Esophagus squamous epithelium (tissue), 5 donors: ENCODE measurements at regions not wholly inside any gene's neighbourhood (a gene's known extent, or its start where the extent isn't known, plus 50 kb on each side); places are given as distances from the start of the nearest gene placed in this dataset.

ENCODE experiments used
- DNase-seq: peaks from one replicate; lab custom pipeline; 2025; lab: John Stamatoyannopoulos, UW
- H3K27ac ChIP-seq, 4 donors: fragments of 200-600 bp; sonication (generic); one replicate each; pipeline ENCODE4 v1.5.1; 2016 to 2019; ENCODE audit warnings: mild to moderate bottlenecking in 1 of 4
- H3K27me3 ChIP-seq, 4 donors: fragments of 200-600 bp; sonication (generic); 1 replicate in 3 of 4; 2 replicates in 1 of 4; pipeline versions ENCODE4 v1.5.1 to v1.6.0; 2017 to 2021; ENCODE audit warnings: antibody characterized with exemption in 1 of 4
- H3K36me3 ChIP-seq, 3 donors: fragments of 200-600 bp; sonication (generic); one replicate each; pipeline ENCODE4 v1.5.1; 2016 to 2019
- H3K4me1 ChIP-seq, 3 donors: fragments of 200-600 bp; sonication (generic); one replicate each; pipeline ENCODE4 v1.5.1; 2017 to 2019
- H3K4me3 ChIP-seq, 4 donors: fragments of 200-600 bp; sonication (generic); 1 replicate in 3 of 4; 2 replicates in 1 of 4; pipeline ENCODE4 v1.5.1; 2016 to 2019; ENCODE audit warnings: mild to moderate bottlenecking in 2 of 4, moderate library complexity in 1 of 4
- H3K9me3 ChIP-seq, 3 donors: fragments of 200-600 bp; sonication (generic); one replicate each; pipeline ENCODE4 v1.5.1; 2016 to 2019
- POLR2A ChIP-seq, 4 donors: fragments of 450-650 bp; IDR thresholded peaks; one replicate each; pipeline ENCODE4 v1.6.1; 2017; ENCODE audit warnings: antibody characterized with exemption in 4 of 4, mild to moderate bottlenecking in 4 of 4, moderate library complexity in 3 of 4
- WGBS, 2 donors: methylation state at CpG; one replicate each; pipeline ENCODE4 v1.1.5; 2018; 5-methylcytosine and 5-hydroxymethylcytosine counted together
- intact Hi-C: fragments of 100-400 bp; cut with DNase I; formaldehyde crosslinking; loops from one replicate; pipeline ENCODE4 v1.15.0; 2022
- TF ChIP-seq, protein P1 (sequence below), 6 experiments: fragments of 450-650 bp in 4 of 6; fragments of 200-600 bp in 2 of 6; sonication (generic) in 2 of 6; IDR thresholded peaks; one replicate each; pipeline ENCODE4 v1.5.1; 2016 to 2019; ENCODE audit warnings: antibody characterized with exemption in 6 of 6, mild to moderate bottlenecking in 4 of 6, moderate library complexity in 4 of 6
- donor health status: DM: yes; HTN: yes; CAD: no.

GRCh38 chr13:68064001-68064770 is 834.0 kb upstream of the PCDH9 start:
- no peak for DNase-seq

DNA sequence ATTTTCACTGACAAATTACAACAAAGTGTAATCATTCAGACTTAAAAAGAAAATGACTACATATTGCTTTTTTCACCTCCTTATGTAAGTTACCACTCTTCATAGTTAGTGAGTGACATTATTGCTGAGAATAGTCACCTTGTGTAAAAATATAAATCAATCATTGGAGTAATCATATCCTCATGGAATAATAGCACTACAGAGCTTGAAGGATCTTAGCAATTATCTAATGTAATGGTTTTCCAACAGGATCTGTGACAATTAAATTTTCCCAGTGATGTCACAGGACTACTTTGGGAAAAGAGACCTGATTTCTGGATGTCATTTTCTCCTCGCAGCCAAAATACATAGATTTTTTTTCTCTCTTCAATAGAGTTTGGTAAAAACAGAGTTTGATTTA is 833.0 kb upstream of the PCDH9 start:
- DNase-seq, result no peak
- Histone ChIP-seq H3K36me3 (no peaks in the 10 kb centered on the region), H3K4me1 (no peaks in the 10 kb centered on the region), H3K27ac (no peak overlapping the region), H3K27me3 (no peaks in the 10 kb centered on the region), H3K9me3 (peaks cover 0 to 4% (median 0%) of the 10 kb centered on the region in 3 donors), H3K4me3 (no peak overlapping the region)
- WGBS, 2 donors, result 92 to 100% methylated on average over 1 of the region's 1 CpG
- intact Hi-C loops, result no loop called here
- no peak for TF ChIP-seq POLR2A (IDR thresholded peaks at IDR 0.05)
- TF ChIP-seq, protein P1, sequence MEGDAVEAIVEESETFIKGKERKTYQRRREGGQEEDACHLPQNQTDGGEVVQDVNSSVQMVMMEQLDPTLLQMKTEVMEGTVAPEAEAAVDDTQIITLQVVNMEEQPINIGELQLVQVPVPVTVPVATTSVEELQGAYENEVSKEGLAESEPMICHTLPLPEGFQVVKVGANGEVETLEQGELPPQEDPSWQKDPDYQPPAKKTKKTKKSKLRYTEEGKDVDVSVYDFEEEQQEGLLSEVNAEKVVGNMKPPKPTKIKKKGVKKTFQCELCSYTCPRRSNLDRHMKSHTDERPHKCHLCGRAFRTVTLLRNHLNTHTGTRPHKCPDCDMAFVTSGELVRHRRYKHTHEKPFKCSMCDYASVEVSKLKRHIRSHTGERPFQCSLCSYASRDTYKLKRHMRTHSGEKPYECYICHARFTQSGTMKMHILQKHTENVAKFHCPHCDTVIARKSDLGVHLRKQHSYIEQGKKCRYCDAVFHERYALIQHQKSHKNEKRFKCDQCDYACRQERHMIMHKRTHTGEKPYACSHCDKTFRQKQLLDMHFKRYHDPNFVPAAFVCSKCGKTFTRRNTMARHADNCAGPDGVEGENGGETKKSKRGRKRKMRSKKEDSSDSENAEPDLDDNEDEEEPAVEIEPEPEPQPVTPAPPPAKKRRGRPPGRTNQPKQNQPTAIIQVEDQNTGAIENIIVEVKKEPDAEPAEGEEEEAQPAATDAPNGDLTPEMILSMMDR (IDR thresholded peaks at IDR 0.05), result no peak

More at GRCh38 chr13:68064001-68064770, 834.0 kb upstream of the PCDH9 start:
- Histone ChIP-seq H3K27me3 (no peaks in the 10 kb centered on the region), H3K36me3 (no peaks in the 10 kb centered on the region), H3K9me3 (peaks cover 0 to 4% (median 0%) of the 10 kb centered on the region in 3 donors), H3K4me3 (no peak overlapping the region), H3K27ac (no peak overlapping the region), H3K4me1 (no peaks in the 10 kb centered on the region)
- WGBS, 2 donors, result 66 to 68% methylated on average over 4 of the region's 4 CpGs
- TF ChIP-seq, protein P1 (IDR thresholded peaks at IDR 0.05), result no peak
- TF ChIP-seq POLR2A (IDR thresholded peaks at IDR 0.05), result no peak
- intact Hi-C loops, result no loop called here

- H3K27me3 ChIP-seq, result no peaks in the 10 kb centered on the region
- no peaks in the 10 kb centered on the region for H3K36me3 ChIP-seq
- H3K27ac ChIP-seq, result no peak overlapping the region
- intact Hi-C loops, result no loop called here
- TF ChIP-seq, protein P1 (IDR thresholded peaks at IDR 0.05), result no peak
- TF ChIP-seq POLR2A (IDR thresholded peaks at IDR 0.05), result no peak
- H3K4me1 ChIP-seq, result no peaks in the 10 kb centered on the region
- no peak overlapping the region for H3K4me3 ChIP-seq
- peaks cover 0 to 4% (median 3%) of the 10 kb centered on the region in 3 donors for H3K9me3 ChIP-seq
- no peak for DNase-seq
Measured at GRCh38 chr13:68057836-68058235, 827.7 kb upstream of the PCDH9 start.

DNA sequence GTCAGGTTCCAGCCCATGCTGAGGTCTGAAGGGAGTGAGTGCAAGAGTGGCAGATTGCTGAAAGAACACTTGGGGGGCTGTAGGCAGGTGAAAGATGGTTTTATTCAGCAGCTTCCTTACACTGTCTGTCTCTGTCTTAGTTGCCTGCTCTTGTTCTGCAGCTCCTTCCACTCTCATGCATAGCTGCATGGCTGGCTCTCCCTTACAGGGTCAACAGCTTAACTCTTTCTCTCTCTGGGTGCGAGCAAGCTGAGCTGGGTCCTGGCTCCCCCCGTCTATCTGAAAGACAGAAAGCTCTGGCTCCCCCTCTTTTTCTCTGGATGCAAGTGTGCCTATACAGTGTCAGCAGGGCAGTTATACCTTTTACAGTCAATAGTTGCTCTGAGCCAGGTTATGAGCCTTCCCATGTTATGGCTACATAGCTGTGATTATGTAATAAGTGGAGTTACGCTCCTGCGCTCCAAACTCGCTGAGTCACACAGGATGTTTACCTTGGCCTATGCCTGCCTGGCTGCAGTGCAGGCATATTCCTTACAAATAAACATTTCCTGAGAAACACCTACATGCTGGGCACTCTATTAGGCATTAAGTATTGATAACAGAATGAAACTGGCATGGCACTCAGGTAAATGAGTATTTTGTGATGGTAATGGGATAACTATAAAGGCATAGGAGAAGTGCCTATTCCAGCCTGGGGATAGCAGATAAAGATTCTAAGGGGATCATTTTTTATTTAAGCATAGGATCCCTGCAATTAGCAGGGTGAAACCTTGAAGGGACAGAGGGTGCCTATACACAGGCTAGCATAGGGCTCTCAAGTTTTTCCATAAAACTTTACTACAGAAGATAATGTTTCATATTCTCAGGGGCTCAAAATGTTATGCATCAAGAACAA is 826.9 kb upstream of the PCDH9 start:
- WGBS, 2 donors, result 58 to 75% methylated on average over 5 of the region's 5 CpGs
- H3K4me1 ChIP-seq, result no peaks in the 10 kb centered on the region
- intact Hi-C loops, result no loop called here
- H3K27me3 ChIP-seq, result no peaks in the 10 kb centered on the region
- H3K36me3 ChIP-seq, result no peaks in the 10 kb centered on the region
- TF ChIP-seq POLR2A (IDR thresholded peaks at IDR 0.05), result no peak
- TF ChIP-seq, protein P1 (IDR thresholded peaks at IDR 0.05), result no peak
- H3K27ac ChIP-seq, result no peak overlapping the region
- no peak overlapping the region for H3K4me3 ChIP-seq
- H3K9me3 ChIP-seq, result peaks cover 0 to 4% (median 3%) of the 10 kb centered on the region in 3 donors
- no peak for DNase-seq

DNA sequence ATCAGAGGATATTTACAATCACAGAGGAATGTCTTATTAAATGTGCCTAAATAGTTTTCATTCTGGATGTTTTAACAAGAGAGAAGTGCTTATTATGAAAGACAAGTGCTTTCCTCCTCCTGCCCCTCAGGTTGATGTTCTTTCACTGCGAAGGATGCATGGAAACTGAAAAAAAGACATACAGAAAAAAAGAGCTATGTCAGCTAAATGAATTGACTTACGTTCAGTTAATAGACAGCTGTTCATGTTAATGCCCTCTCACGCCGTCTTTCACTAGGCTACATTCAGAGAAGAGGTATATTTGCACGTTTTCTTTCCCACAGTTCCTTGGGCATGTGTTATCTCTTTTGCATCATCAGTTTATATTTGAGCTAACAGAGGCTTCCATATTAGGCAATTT is 821.8 kb upstream of the PCDH9 start:
- Histone ChIP-seq H3K4me1 (no peaks in the 10 kb centered on the region), H3K27me3 (no peaks in the 10 kb centered on the region), H3K27ac (no peak overlapping the region), H3K4me3 (no peak overlapping the region), H3K9me3 (peaks cover 0 to 2% (median 0%) of the 10 kb centered on the region in 3 donors), H3K36me3 (no peaks in the 10 kb centered on the region)
- 69 to 72% methylated on average over 5 of the region's 5 CpGs for WGBS, 2 donors
- no peak for DNase-seq
- TF ChIP-seq, protein P1 (IDR thresholded peaks at IDR 0.05), result no peak
- TF ChIP-seq POLR2A (IDR thresholded peaks at IDR 0.05), result no peak
- intact Hi-C loops, result no loop called here
